Type B pancreatic cell (in vitro differentiated cells): ENCODE measurements at regions not wholly inside any gene's neighbourhood (a gene's known extent, or its start where the extent isn't known, plus 50 kb on each side); places are given as distances from the start of the nearest gene placed in this dataset.

Experiments used
- DNase-seq: peaks from one replicate; pipeline ENCODE4 v3.0.0; 2021; ENCODE audit warnings: mixed read lengths; ENCODE audit not compliant: unreplicated experiment; ENCODE audit errors: extremely low spot score
- H3K27ac Mint-ChIP-seq: 2 replicates; pipeline ENCODE4 v1.8.0; 2021; ENCODE audit warnings: mild to moderate bottlenecking, mixed read lengths
- H3K27me3 Mint-ChIP-seq: 2 replicates; pipeline ENCODE4 v1.8.0; 2021; ENCODE audit warnings: mixed read lengths
- H3K36me3 Mint-ChIP-seq: 2 replicates; pipeline ENCODE4 v1.8.0; 2021; ENCODE audit warnings: mixed read lengths
- H3K4me1 Mint-ChIP-seq: one replicate; pipeline ENCODE4 v1.8.0; 2021; ENCODE audit warnings: mixed read lengths; ENCODE audit not compliant: unreplicated experiment
- H3K4me3 Mint-ChIP-seq: 2 replicates; pipeline ENCODE4 v1.8.0; 2021; ENCODE audit warnings: mild to moderate bottlenecking, mixed read lengths
- H3K9me3 Mint-ChIP-seq: 2 replicates; pipeline ENCODE4 v1.8.0; 2021; ENCODE audit warnings: mixed read lengths
- TF ChIP-seq, protein P1 (sequence below): fragments of 200-600 bp; sonication (generic); conservative IDR thresholded peaks from 2 replicates; pipeline ENCODE4 v1.5.0; 2021; ENCODE audit warnings: antibody characterized with exemption, mild to moderate bottlenecking

DNA sequence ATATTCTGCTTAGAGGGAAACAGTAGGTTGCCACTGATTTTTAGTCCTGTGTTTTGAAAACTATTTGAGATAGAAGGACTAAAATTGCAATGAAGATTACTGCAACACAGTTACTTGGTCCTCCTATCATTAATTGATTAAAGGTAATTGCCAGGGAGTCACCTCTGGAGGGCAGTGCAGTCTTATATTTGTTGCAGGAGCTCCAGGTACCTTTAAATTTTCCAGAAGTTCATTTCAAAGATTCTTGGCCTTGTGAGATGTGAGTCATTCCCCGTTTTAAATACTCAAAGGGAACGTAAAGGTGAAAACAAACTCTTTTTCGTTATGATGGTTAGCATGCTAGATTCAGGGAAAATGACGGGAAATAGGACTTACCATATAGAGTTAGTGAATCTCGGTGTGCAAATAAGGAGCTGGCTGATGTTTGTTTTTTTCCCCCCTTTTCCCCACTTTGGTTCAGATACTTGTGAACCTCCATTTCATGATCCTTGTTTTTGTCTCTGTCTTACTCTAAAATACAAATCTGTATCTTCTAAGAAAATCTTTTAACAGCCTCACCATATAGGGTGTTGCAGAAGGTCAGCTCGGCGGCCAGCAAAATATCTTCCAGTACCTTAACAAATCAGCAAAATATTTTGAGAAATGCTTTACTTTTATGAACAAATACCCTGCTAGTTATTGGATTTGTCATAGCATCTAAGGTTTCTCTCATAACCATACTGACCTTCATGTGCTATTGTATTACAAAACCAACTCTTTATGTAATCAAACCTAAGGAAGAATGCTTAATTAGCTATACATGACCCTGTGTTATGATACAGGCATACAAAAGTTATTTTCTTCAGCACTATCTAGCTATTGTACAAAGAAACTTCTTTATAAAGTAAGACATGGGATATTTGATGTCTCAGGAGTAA, 143.0 kb upstream of the HDAC9 start:
- Mint-ChIP-seq H3K4me1 (peaks cover 33% of the 10 kb centered on the region), H3K36me3 (no peaks in the 10 kb centered on the region), H3K27ac (peak overlapping the region; percentile 11), H3K27me3 (peaks cover under 1% of the 10 kb centered on the region), H3K4me3 (peak overlapping the region; percentile 13), H3K9me3 (no peaks in the 10 kb centered on the region)
- no peak for DNase-seq
- TF ChIP-seq, protein P1, sequence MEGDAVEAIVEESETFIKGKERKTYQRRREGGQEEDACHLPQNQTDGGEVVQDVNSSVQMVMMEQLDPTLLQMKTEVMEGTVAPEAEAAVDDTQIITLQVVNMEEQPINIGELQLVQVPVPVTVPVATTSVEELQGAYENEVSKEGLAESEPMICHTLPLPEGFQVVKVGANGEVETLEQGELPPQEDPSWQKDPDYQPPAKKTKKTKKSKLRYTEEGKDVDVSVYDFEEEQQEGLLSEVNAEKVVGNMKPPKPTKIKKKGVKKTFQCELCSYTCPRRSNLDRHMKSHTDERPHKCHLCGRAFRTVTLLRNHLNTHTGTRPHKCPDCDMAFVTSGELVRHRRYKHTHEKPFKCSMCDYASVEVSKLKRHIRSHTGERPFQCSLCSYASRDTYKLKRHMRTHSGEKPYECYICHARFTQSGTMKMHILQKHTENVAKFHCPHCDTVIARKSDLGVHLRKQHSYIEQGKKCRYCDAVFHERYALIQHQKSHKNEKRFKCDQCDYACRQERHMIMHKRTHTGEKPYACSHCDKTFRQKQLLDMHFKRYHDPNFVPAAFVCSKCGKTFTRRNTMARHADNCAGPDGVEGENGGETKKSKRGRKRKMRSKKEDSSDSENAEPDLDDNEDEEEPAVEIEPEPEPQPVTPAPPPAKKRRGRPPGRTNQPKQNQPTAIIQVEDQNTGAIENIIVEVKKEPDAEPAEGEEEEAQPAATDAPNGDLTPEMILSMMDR, result peak; percentile 87

DNA sequence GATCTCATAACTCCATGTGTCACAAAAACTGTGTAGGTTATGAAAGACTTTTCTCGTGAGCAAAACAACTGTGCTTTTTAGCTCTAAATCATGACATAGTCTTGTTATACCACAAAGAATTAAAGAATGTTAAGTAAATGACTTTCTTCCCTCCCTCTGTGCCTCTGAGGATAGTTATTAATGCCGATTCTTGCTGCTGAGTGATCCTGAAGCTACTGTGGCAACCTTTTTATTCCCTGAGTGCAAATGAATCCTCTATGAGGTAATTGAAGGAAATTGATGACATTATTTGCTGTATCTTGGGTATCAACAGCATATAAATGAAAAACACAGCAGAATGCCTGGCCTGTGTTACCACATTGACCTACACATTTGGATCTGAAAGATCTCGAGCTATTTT, 142.2 kb upstream of the HDAC9 start:
- TF ChIP-seq, protein P1, result no peak
- H3K27ac Mint-ChIP-seq, result no peak overlapping the region

DNA sequence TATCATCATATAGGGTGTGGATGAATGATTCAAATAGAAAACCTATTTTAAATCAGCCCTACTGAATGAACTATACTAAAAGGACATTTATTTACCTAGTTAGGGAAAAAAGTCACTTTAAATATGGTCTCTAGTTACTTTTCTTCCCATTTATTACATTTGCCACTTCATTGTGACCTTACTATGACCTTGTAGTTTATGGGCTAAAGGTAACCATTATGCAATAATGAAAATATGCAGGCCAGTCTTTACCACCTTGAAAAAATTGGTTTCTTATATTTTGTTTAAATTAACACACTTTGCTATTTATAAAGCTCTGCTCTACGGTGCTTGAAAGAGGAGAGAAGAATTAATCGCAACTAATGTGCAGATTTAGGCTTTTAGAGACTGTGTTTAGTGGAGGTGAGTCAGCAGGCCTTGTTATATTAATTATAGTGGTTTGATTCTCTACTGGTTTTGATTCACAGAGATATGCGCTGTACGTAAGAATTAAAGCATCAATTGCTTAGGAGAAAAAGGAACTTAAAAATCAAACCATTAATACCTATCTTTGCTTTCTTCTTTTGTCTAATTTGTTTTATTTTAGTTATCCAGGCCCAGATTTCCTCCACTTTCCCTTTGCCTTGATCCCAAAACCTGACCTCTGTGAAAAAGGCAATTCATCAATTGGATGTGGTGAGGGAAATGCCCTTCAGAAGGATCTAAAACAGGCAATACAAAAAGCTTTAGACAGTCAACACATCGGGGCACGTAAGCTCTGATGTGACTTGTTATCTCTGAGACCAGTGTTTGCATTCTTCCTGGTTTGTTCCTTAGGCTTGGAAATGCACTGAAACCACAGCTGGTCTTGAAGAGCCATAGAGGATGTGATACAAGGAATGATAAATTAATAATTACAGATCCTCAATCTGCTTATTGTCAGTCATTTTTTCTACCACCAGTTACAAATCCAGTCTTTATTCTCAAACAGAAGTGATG, 141.2 kb upstream of the HDAC9 start:
- TF ChIP-seq, protein P1, result no peak
- Mint-ChIP-seq H3K27me3 (peaks cover 3% of the 10 kb centered on the region), H3K4me1 (peaks cover 33% of the 10 kb centered on the region), H3K4me3 (no peak overlapping the region), H3K36me3 (no peaks in the 10 kb centered on the region), H3K27ac (no peak overlapping the region), H3K9me3 (no peaks in the 10 kb centered on the region)
- DNase-seq, result no peak

More for the DNA sequence above, 142.2 kb upstream of the HDAC9 start:
- no peaks in the 10 kb centered on the region for H3K36me3 Mint-ChIP-seq
- peaks cover 3% of the 10 kb centered on the region for H3K27me3 Mint-ChIP-seq
- no peak for DNase-seq
- H3K4me1 Mint-ChIP-seq, result peaks cover 33% of the 10 kb centered on the region
- no peak overlapping the region for H3K4me3 Mint-ChIP-seq
- H3K9me3 Mint-ChIP-seq, result no peaks in the 10 kb centered on the region

DNA sequence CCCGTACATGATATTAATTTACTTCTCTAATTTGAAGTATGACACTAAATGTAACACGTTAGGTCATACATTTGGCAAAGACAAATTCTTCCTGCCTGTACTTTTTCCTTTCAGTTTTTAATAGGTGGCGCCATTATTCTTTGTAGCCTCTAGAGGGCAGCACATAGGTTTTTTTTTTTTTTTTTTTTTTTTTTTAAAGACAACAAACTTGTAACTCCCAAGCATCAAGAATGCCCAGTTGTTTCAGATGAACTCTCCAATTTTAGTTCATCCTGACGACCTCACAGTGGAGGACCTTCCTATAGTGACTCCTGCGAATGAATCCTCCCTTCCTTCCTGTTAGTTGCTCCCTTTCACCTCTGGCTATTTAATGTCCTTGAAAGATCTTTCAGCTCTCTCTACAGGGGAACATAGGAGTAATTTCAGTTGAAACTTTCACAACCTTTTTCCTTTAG, 139.3 kb upstream of the HDAC9 start:
- DNase-seq, result no peak
- Mint-ChIP-seq H3K27me3 (peaks cover 6% of the 10 kb centered on the region), H3K27ac (no peak overlapping the region), H3K9me3 (no peaks in the 10 kb centered on the region), H3K36me3 (no peaks in the 10 kb centered on the region), H3K4me1 (peaks cover 33% of the 10 kb centered on the region), H3K4me3 (no peak overlapping the region)
- TF ChIP-seq, protein P1, result peak; percentile 85

DNA sequence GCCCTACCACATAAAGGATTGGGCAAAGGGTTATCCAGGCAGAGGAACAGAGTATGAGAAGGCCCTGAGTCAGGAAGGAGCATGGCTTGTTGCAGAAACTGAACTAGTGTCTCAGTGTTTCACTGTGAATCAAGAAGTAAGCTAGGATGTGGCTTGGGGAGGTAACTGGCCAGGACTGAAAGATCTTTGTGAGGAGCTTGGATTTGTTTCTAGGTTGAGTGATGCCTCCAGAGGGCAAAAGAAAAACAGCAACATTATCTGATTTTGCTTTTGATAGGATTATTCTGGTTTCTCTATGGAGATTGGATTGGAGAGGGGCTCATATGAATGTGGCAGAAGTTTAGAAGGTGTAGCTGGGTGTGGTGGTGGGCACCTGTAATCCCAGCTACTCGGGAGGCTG, 137.9 kb upstream of the HDAC9 start:
- Mint-ChIP-seq H3K9me3 (no peaks in the 10 kb centered on the region), H3K27ac (no peak overlapping the region), H3K4me3 (no peak overlapping the region), H3K27me3 (peaks cover 6% of the 10 kb centered on the region), H3K36me3 (no peaks in the 10 kb centered on the region), H3K4me1 (peaks cover 31% of the 10 kb centered on the region)
- DNase-seq, result no peak
- TF ChIP-seq, protein P1, result peak; percentile 52
